ENCODE measurements at regions not wholly inside any gene's neighbourhood (a gene's known extent, or its start where the extent isn't known, plus 50 kb on each side); places are given as distances from the start of the nearest gene placed in this dataset.

DNA sequence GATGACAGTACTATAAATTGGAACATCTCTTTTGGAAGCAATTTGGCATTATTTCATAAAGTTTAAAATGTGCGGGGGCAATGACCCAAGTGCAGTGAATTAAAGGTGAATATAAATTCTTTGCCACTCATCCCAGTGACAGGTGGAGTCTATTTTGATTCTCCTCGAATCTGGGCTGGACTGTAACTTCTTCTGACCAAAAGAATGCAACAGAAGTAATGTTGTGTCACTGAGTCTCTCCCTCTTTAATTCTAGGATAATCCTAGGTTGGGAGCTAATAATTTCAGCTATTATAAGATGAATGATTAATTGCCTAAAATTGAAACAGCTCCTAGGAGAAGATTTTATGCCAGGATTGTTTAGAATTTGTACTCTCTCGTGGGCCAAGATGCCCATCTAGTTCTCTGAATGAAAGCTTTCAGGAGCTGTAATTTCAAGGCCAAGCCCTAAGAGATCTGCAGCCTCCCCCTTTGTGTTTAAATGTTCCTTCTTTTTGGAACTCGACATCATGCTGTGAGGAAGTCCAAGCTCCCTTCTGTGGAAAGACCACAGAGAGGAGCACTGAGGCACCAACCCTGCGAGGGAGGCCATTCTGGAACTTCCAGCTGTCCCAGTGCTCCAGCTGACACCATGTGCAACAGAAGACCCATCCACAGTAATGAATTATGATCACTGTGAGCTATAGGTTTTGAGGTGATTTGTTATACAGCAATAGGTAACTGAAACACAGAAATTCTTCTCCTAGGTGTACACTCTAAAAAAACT lies 208.1 kb downstream of the COPRS start:
- TF ChIP-seq EZH2 (IDR thresholded peaks at IDR 0.05): no peak
- TF ChIP-seq CTCF (IDR thresholded peaks at IDR 0.05): no peak
